ENCODE measurements at regions not wholly inside any gene's neighbourhood (a gene's known extent, or its start where the extent isn't known, plus 50 kb on each side); places are given as distances from the start of the nearest gene placed in this dataset.
"Not testable (repeated sequence)": the region's sequence is repeated elsewhere in the genome, so short reads cannot be mapped to it uniquely, and the experiment has no call there.

GRCh38 chr13:80012251-80012650 is 328.7 kb downstream of the SPRY2 start:
- DNase-seq, result no peak

- DNase-seq, result no peak
These were observed 329.3 kb downstream of the SPRY2 start for GRCh38 chr13:80011448-80012212.

GRCh38 chr13:80010846-80011245 is 330.1 kb downstream of the SPRY2 start:
- DNase-seq, result no peak

- DNase-seq, result no peak
These were observed 330.6 kb downstream of the SPRY2 start for GRCh38 chr13:80010286-80010831.

GRCh38 chr13:80009760-80010159 is 331.2 kb downstream of the SPRY2 start:
- DNase-seq, result no peak

DNA sequence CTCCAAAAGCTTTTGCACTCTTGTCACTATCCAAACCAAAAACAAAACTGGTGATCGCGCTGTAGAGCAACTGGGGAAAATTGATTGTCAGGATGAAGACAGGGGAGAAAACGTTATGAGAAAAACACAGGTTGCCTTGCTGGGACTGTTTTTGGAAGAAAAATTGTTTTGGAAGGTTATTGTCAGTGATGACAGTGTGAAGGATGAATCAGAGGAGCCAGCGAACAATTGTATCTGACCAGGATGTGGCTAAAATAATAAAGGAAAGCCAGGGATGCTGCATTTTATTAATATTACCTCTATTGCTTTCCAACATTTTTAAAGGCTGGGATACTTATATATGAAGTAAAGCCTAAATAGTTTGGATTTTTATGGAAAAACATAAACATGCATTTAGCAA is 334.0 kb downstream of the SPRY2 start:
- no peak for DNase-seq

DNA sequence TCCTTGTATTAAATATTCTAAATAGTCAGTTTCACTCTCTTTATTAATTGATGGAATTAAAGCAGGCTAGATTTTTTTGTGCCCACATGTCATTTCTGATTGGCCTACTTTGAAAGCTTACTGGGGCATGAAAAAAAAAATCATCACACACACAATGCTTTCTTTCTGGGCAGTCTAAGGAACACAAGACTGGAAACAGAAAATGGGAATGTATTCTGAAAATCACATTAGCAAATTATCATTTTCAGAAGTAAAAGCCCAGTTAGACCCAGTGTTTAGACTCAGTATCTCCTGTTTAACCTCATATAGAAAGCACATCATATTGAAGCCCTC is 339.4 kb downstream of the SPRY2 start:
- DNase-seq, result no peak

DNA sequence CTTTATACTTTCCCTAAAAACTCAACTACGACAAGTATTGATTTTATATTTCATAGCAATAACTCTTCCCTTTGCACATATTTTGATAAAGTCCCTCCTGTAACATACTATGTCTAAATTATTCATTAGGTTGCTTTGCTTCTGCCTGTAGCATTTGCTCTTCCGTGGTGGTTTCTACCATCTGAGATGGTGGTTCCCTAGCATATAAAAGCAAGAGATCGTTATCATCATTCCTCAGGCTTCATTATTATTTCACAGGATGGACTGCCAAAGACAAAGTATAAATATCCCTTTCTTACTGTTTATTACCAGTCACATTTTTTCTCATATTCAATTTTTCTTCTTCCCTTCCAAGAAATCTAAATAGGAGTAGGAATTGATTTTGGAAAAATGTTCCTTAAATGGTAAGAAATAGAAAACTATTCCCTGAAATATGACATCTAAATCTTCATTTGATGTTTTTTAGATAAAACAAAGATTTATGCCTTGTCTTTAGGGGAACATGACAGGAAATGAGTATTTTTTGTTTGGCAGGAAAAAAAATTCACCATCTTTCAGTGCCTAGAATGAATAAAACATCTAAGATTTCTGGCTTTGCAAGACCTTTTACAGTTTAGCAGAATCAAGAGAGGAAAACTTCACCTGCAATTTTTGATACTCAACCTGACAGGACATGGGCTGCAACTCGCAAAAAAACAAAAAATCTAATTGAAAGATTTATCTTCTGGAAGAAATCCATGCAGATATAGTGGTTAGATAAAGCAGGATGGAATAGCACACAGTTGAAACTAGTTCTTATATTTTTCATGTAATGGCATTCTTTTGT is 340.0 kb downstream of the SPRY2 start:
- DNase-seq, result no peak

GRCh38 chr13:79999601-80000000 is 341.3 kb downstream of the SPRY2 start:
- DNase-seq, result no peak

GRCh38 chr13:79998381-79998880 is 342.5 kb downstream of the SPRY2 start:
- no peak for DNase-seq

DNA sequence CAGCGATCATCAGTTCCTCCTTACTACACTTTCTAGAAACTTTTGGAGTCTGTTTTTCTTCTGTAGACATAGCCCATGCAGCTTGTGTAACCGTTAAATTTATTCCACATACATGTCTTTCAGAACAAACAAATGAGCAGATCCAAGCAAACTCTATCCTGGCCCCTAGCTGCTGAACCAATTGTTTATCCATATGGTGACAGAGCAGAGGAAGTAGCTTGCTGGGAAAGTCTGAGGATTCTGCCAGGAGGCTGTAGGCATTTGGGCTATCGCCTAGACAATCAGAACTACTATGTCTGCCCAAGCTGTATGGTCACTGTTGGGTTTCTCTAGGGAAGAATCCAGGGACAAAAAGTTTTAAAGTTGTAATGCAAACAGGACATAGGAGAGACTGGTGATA is 343.7 kb downstream of the SPRY2 start:
- no peak for DNase-seq

- no peak for DNase-seq
These were observed 345.6 kb downstream of the SPRY2 start for GRCh38 chr13:79995334-79995733.

DNA sequence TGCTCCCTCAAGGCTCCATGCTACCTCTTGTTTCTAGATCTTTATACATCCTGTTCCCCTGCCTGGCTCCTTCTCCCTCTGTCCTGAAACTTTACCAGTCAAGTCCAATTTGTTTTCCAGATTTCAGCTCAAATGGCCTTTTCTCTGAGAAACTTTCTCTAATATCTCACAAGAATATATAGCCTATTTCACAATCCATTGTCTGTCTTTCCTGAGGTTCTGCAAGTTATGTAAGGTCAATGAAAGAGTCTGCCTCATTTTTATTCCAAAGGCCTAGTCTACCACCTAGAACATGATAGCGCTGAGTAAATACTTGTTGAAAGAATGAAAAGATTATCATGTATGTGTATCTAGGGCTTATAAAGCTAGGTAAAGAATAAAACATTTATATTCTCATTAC is 348.8 kb downstream of the SPRY2 start:
- DNase-seq, result no peak

DNA sequence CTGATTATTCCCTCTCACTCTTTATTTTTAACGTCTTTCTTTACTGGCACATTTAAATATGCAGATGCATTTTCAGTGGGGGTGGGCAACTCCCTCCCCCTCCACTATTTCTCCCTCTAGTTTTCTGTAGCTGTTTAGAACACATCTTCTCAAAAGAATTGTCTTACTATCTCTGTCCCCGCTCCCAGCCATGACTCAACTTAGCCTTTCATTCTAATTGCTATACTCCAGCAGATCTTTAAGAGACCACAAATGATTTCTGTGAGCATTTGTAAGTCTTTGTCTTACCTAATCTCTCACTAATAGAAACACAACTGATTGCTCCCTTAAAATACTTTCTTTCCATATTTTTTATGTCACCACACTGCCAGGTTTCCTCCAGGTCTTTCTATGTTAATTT is 350.9 kb downstream of the SPRY2 start:
- no peak for DNase-seq

DNA sequence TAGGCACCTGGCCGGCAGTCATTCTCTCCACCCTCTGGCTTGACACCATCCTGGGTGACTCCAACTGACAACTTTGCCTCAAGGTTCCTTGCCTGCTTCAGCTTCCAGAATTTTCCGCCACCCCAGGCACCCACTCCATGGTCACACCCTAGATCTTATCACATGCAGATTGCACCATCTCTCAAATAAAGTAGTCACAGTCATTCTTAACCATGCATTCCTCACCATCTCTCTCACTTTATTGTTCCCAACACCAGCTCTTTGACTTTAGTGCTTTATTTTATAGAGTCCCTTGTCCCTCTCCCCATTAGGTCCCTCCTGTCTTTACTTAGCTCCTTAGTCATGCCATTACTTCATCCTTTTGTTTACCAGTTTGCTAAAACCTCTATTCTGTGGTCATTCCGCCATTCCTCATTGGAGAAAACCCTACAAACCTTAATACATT is 351.7 kb downstream of the SPRY2 start:
- DNase-seq, result no peak

GRCh38 chr13:79988573-79988972 is 352.4 kb downstream of the SPRY2 start:
- DNase-seq, result no peak

DNA sequence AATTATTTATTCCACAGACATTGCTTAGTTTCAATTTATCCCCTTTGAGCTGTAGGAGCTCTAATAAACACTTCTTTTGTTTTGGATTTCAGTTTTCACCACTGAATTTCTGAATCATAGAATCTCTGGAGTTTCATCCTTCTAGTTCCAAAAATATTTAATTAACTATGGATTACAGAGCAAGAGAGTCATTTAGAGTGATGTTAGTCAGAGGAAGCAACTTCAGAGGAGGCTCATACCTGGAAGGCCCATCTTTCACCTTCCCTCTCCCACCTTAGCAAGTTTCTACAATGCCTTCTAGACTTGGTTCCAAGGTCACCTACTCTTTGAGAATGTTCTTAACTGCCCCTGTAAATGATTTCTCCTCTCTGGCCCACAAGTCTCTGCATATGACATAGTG is 353.2 kb downstream of the SPRY2 start:
- DNase-seq, result no peak

GRCh38 chr13:79987323-79987722 is 353.6 kb downstream of the SPRY2 start:
- no peak for DNase-seq

DNA sequence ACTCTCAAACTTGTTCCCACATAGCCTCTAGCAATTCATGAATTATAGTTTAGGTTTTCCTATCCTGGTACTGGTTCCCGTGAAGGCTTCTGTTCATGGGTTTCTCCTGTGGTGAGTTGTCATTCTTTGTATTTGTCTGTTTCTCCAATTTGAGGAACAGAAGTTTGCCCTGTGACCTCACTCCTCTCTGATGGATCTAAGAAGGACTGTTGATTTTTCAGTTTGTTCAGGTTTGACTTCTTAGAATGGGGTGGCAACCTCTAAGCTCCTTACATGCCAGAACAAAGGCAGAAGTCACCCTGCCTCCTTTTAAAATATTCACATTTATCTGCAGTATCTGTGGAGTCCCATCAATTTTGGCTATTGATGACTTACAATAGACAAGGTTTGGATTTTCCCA is 354.0 kb downstream of the SPRY2 start:
- DNase-seq, result no peak

- not testable (repeated sequence) for DNase-seq
These were observed 365.8 kb downstream of the SPRY2 start for GRCh38 chr13:79974935-79975650.

GRCh38 chr13:79973533-79973963 is 367.4 kb downstream of the SPRY2 start:
- DNase-seq, result peak; percentile 1

DNA sequence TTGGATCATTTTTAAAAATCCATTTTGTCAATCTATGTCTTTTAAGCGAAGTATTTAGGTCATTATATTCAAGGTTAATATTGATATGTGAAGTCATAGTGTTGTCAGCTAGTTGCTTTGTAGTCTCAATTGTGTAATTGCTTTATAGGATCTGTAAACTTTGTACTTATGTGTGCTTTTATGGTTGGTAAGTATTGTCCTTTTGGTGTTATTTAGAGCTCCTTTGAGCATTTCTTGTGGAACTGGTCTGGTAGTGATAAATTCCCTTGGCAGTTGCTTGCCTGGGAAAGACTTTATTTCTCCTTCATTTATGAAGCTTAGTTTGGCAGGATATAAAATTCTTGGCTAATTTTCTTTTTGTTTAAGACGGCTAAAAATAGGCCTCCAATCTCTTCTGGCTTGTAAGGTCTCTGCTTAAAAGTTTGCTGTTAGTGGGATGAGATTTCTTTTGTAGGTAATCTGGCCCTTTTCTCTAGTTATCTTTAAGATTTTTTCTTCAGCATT is 368.8 kb downstream of the SPRY2 start:
- no peak for DNase-seq

DNA sequence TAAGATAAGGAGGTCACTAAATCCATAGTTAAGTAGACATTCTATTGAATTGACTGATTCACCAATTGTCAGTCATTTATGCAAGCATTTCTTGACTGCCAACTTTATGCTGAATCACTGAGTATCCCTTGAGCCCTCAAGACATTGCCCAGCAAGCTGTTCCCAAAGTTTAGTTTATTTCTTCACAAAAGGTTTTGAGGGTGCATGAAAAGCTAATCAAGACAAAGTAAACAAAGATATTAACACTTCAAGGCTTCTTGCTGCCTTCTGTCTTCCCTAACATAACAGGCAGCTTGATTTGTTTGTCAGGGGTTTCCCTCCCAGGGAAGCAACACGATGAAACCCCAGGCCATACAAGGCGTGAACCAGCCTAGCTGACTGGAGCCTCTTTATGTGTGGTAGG is 374.4 kb downstream of the SPRY2 start:
- DNase-seq, result no peak

All from activated CD4-positive, alpha-beta T cell treated with anti-CD3 and anti-CD28 coated beads, Interleukin-2, amount 50 U/mL, for 16 hours (primary cell).